ENCODE measurements at regions not wholly inside any gene's neighbourhood (a gene's known extent, or its start where the extent isn't known, plus 50 kb on each side); places are given as distances from the start of the nearest gene placed in this dataset.

- intact Hi-C loops (cut with DNase I) = no loop called here
- DNase-seq (ENCODE audit: missing footprints) = peak; percentile 30
- peak; percentile 84 for ATAC-seq
Observed at GRCh38 chr2:198499539-198499938, 695.1 kb downstream of the PLCL1 start.

- intact Hi-C loops (cut with DNase I) = no loop called here
- DNase-seq (ENCODE audit: missing footprints) = no peak
- ATAC-seq = no peak
Observed at GRCh38 chr2:198498516-198498915, 694.1 kb downstream of the PLCL1 start.

GRCh38 chr2:198498048-198498447 lies 693.7 kb downstream of the PLCL1 start:
- intact Hi-C loops (cut with DNase I) = no loop called here
- DNase-seq (ENCODE audit: missing footprints) = no peak
- ATAC-seq = no peak

DNA sequence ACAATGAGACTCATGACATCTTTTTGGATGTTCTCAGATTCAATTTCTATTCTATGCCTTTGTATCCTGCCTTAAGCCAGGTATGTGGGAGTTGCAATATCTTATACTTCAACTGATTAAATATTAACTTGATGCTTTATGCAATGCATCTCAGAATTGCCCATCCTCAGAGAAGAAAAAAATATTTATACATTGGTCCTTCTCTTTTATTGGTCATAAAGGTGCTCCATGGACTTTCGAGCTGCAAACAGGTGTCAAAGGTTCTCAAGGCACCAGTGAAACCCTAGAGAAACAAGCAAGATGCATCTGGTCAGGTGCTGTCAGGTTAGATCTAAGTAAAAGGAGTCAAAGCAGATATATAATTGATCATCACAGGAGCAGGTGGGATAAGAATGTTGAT lies 690.5 kb downstream of the PLCL1 start:
- intact Hi-C loops (cut with DNase I) = no loop called here
- DNase-seq (ENCODE audit: missing footprints) (no peak), ATAC-seq (no peak)

GRCh38 chr2:198490748-198491147 lies 686.4 kb downstream of the PLCL1 start:
- no peak for DNase-seq (ENCODE audit: missing footprints)
- intact Hi-C loops (cut with DNase I) = no loop called here
- ATAC-seq = no peak

- DNase-seq (ENCODE audit: missing footprints) (no peak), ATAC-seq (no peak)
- intact Hi-C loops (cut with DNase I) = no loop called here
Observed at GRCh38 chr2:198488964-198489363, 684.6 kb downstream of the PLCL1 start.

- intact Hi-C loops (cut with DNase I) = no loop called here
- ATAC-seq (no peak), DNase-seq (ENCODE audit: missing footprints) (no peak)
Observed at GRCh38 chr2:198483051-198483450, 678.7 kb downstream of the PLCL1 start.

DNA sequence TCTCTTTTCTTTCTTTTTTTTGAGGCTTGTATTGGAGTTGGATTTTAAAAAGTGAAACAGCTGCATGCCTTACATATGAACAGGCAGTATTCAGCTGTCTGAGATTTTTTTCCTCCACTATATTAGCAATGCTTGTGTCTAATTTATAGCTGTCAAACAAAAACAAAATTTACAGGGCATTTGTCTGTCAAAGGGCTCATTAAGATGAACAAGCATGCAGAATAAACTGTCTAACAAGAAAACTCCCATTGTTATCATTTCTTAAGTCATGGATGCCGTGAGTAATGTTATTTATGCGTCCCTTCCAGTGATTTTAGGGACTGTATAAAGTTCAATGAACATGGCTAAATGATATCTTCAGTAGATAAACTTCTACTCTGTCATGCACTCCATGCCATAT lies 674.7 kb downstream of the PLCL1 start:
- ATAC-seq = no peak
- no peak for DNase-seq (ENCODE audit: missing footprints)
- intact Hi-C loops (cut with DNase I) = no loop called here

DNA sequence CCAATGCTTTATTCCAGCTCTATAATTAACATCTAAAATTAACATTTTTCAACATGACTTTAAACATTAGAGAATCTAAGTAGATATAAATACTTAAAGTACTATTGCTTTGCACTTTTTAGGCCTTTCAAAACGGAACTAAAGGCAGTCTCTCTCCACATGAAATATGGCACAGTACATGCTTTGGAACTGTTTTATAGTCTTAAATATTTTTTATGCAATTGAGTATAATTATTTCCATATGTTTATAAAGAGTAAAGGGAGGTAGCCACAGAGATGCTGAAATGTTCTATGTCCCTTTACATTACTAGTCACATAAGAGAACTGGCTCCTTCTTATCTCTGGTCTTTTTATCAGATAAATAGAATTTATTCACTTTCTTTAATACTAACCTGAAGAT lies 674.0 kb downstream of the PLCL1 start:
- no peak for ATAC-seq

GRCh38 chr2:198476007-198476406 lies 671.6 kb downstream of the PLCL1 start:
- intact Hi-C loops (cut with DNase I) = no loop called here
- DNase-seq (ENCODE audit: missing footprints) (no peak), ATAC-seq (no peak)

More for the DNA sequence above, 674.0 kb downstream of the PLCL1 start:
- DNase-seq (ENCODE audit: missing footprints) = no peak
- intact Hi-C loops (cut with DNase I) = no loop called here

DNA sequence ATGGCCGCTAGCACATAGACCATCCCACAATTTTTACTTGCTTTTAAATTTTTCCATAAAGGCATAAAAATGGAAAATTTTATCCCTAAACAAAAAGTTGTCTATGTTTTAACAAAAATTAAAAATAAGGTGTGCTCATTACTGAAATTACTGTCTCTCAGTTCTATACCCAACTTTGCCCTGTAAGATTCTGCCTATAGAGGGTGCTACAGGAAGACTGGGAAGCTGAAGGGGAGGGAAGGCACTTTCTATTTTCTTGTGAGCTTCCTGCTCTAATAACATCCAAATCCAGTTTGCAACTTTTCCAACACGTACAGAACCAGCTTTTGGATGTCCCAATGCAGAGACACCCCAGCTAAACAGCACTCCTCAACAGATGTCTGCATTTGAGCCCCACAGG lies 666.9 kb downstream of the PLCL1 start:
- DNase-seq (ENCODE audit: missing footprints) = no peak
- no peak for ATAC-seq
- intact Hi-C loops (cut with DNase I) = no loop called here

- DNase-seq (ENCODE audit: missing footprints) (no peak), ATAC-seq (no peak)
- intact Hi-C loops (cut with DNase I) = no loop called here
Observed at GRCh38 chr2:198468136-198468535, 663.7 kb downstream of the PLCL1 start.

DNA sequence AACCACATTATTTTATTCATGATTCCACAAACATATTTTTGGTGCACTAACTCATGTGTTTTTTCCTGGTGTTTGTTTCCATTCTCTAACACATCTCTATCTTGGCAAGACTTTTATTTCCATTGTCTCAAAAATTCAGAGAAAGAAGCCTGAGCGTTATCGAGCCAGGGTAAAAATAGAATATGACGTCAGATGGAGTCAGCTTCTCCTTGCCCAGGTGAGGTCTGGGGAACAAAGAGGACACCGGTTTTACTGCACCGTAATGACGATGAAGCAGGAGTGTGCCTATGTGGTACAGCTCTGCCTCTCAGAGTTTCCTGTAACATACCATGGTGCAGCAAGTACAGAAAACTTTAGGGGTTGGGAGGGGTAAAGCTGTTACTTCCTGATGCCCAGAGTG lies 661.6 kb downstream of the PLCL1 start:
- DNase-seq (ENCODE audit: missing footprints) (no peak), ATAC-seq (no peak)
- intact Hi-C loops (cut with DNase I) = no loop called here

GRCh38 chr2:198456418-198456817 lies 652.0 kb downstream of the PLCL1 start:
- DNase-seq (ENCODE audit: missing footprints) (no peak), ATAC-seq (no peak)
- intact Hi-C loops (cut with DNase I) = no loop called here

DNA sequence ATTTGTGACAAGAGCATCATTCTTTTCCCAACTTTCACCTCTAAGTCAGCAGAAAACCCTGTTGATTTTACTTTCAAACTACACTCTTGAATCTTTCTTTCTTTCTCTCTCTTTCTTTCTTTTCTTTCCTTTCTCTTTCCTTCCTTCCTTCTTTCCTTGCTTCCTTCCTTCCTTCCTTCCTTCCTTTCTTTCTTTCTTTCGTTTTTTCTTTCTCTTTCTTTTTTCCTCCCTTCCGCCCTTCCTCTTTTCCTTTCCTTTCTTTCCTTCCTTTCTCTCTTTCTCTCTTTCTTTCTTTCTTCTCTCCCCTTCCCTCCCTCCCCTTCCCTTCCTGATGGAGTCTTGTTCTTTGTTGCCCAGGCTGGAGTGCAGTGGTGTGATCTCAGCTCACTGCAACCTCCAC lies 649.5 kb downstream of the PLCL1 start:
- intact Hi-C loops (cut with DNase I) = no loop called here
- DNase-seq (ENCODE audit: missing footprints) (no peak), ATAC-seq (no peak)

GRCh38 chr2:198452327-198452726 lies 647.9 kb downstream of the PLCL1 start:
- DNase-seq (ENCODE audit: missing footprints) = no peak
- intact Hi-C loops (cut with DNase I) = no loop called here

DNA sequence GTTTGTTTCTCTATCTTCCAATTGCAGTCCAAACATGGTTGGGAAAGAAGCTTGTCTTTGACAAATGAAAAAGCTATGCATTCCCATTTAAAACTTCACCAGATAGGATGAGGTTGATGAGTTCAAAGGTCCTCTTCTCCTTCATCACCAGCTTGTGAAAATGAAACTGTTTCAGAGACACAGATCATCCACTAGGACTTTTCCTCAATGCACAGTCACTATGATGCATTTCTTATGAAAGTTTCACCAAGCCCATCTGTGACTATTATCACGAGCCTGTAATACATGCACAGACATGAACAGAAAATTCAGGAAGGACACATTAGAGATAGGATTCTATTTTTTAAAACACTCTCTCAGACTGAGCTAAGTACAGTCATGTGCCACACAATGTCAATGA lies 644.4 kb downstream of the PLCL1 start:
- intact Hi-C loops (cut with DNase I) = no loop called here
- ATAC-seq (no peak), DNase-seq (ENCODE audit: missing footprints) (no peak)

More at GRCh38 chr2:198452327-198452726, 647.9 kb downstream of the PLCL1 start:
- no peak for ATAC-seq

DNA sequence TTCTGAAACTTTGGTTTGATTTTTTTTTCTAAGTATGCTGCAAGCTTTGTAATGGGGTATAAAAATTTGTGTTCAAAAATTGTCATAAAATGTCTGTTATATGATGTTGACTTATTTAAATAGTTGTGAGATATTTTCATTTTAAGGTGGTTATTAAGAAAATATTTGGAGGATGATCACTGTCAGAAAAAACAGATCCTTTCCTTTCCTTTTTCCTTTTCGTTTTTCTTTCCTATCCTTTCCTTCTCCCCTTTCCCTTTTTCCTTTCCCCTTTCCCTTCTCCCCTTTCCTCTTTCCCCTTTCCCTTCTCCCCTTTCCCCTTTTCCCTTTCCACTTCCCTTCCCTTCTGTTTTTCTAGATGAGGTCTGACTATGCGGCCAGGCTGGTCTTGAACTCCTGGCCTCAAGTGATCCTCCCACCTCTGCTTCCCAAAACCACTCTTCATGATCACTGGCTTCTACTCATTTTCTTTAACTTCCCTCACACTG lies 640.5 kb downstream of the PLCL1 start:
- DNase-seq (ENCODE audit: missing footprints) (no peak), ATAC-seq (no peak)
- intact Hi-C loops (cut with DNase I) = no loop called here

- DNase-seq (ENCODE audit: missing footprints) = no peak
- intact Hi-C loops (cut with DNase I) = no loop called here
- ATAC-seq = no peak
Observed at GRCh38 chr2:198441901-198442300, 637.5 kb downstream of the PLCL1 start.

GRCh38 chr2:198441246-198441645 lies 636.9 kb downstream of the PLCL1 start:
- intact Hi-C loops (cut with DNase I) = no loop called here
- ATAC-seq (no peak), DNase-seq (ENCODE audit: missing footprints) (no peak)

DNA sequence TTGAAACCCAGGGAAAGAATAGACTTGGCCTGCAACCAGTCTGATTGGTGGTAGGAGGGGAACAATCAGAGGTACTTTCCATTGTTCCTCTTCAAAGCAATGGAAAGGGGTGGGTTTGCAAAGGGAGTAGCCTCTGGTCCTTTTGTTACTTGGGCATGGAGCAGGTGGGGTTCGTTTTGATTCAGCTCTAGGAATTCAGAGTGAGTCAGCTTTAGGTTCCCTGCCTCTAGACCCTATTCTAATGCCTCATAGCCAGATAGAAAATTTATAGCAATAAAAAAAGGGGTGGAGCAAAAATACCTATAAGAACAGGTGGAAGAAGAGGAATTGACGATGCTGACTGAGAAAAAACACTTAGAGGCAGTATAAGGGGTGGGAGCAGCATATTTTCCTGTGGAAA lies 636.4 kb downstream of the PLCL1 start:
- no peak for DNase-seq (ENCODE audit: missing footprints)
- ATAC-seq = no peak
- intact Hi-C loops (cut with DNase I) = no loop called here

GRCh38 chr2:198438331-198438730 lies 633.9 kb downstream of the PLCL1 start:
- ATAC-seq = no peak
- intact Hi-C loops (cut with DNase I) = no loop called here
- no peak for DNase-seq (ENCODE audit: missing footprints)
